HK-2 (cell line): ENCODE measurements at regions not wholly inside any gene's neighbourhood (a gene's known extent, or its start where the extent isn't known, plus 50 kb on each side); places are given as distances from the start of the nearest gene placed in this dataset.

ENCODE experiments used
- DNase-seq: peaks from one replicate; pipeline ENCODE4 v3.0.0-alpha.2; 2018; ENCODE audit not compliant: unreplicated experiment

DNA sequence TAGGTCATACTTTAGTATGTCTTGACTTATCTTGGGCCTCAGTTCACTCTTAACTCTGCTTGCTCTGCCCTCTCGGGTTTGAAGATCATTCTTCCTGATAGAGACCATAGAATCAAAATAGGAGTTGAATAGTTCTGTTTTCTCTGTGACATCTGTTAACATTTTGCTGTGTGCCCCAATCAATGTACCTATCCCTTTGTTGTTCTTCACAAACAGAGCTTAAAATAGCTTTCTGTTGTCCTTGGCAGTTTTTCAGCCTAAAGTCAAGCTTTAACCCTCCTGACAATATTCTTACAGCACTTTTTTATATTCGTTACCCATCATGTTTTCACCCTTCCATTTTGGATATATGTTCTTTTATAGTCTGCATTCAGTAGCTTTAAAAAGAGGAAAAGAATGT lies 724.5 kb upstream of the FANCL start:
- DNase-seq: no peak

DNA sequence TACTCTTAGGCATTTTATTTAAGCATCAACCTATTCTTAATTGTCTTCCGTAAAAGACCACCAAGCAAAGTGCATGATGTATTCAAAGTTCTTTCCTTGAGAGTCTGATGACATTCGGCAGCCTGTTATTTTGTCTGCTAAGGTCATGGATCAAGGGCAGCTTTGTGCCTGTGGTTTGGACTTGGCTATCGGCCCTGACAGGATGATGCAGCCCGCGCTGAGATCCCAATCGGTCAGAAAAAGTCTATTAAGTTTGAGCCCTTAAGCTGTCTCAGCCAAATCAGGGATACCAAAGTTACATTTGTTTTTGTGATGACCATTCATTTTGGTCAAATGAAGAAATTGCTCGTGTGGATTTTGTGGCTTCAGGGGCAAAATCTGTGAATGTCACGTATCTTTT lies 718.9 kb upstream of the FANCL start:
- no peak for DNase-seq

DNA sequence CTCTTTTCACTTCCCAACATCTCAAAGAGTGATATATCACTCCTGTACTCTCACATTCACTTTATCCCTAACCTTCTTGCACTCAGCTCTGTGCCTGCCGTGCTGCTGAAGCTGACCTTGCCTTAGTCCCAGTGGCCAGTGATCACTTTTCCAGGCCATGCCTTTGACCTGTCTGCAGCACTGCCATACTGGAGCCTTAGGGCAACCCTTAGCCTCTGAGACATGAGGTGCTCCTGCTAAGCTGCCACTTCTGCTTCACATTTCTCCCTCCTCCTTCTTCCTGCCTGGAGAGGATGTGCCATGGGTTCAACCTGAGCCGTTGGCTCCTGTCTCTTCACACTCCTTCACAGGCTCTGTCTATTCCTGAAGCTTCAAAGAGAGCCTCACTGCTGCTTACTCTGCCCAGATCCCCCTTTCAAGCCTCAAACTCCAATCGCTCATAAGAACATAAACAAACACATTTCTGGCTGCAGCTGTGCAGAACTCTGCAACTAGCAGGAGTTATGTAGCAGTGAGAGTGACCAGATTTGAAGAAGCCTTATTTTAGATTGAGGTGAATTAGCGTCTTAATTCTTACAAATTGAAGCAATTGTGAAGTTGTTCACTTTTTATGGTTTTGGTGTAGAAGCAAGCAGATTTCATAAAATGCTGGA lies 716.2 kb upstream of the FANCL start:
- no peak for DNase-seq

DNA sequence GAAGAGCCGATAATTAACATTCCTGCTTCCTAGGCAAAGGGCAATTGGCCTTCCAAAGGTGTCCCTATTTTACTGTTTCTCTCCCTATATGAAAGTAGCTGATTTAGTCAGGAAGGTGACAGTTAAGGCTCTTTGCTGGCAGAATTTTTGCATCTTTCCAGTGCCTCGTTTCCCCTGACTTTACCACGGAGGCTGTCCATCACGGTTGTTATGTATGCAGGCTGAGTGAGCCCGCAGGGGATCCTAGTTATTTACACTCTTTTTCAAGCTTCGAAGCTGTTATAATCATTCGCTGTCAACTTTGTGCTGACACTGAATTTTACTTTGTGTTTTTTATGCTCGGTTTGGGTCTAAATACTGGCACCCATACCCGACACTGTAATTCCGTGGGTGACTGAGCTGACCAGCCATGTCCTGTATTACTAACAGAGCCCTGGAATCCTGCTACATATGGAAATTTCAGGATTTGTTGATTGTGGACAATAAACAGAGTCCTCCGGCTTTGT lies 713.8 kb upstream of the FANCL start:
- no peak for DNase-seq

DNA sequence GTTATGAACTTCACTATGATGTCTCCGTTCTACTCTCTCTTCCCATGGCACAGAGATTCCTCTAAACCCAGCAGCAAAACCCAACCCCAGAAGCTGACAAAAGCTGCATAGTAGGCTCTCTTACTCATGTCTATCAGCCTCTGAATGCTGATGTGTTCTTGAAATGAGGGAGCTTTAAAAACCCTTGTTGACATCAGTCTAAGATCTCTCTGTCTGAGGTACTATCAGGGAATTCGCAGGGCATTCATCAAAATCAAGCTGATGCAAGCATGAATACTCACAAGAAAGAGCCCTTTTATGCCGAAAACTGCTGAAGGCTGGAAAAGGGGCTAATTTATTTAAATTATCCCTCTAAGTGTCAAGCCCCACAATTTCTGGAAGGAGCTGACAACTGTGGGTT lies 710.6 kb upstream of the FANCL start:
- DNase-seq: no peak

DNA sequence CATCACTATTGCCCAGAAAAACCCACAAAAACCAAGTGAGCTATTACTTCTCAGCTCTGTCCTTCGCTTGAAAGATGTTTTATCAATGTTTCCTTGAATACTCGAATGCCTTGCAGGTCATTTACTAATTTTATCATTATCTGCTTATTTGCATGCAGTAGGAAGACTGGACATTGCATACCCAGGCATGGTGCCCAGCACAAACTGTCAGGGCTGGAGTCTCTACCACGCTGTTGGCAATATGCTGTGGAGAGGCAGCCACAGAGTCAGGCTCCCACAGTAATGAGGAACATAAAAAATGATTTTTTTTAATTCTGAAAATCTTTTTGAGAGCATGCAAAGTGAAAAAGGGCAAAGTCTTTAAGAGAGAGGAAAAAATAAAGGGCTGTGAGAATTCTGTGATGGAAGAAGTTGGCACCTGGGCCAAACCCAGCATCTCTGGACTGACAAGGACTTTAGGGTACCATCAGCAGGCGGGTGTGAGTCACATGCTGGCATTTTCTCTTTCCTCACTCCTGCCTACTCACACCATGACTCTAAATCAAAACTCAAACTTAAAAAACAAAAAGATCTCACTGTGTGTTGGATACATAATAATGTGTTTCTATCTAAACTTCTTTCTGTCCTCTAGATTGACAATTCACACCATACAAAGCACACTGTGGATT lies 709.8 kb upstream of the FANCL start:
- DNase-seq: no peak

DNA sequence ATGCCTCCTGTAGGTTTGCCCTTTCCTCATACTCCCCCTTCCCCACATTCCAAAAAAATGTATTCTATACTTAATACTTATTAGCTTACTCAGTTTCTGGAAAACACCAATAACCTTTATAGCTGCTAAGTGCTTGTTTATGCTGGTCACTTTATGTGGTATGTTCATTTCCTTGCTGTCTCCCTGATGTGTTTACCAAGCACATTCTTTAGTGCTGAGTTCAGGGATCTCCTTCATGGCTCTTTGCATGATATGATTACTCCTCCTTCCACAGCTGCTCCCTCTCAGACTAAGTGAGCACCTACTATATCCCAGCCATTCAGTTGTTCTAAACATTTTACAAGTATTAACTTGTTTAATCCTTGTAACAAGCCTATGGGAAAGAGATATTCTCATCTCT lies 698.3 kb upstream of the FANCL start:
- no peak for DNase-seq

DNA sequence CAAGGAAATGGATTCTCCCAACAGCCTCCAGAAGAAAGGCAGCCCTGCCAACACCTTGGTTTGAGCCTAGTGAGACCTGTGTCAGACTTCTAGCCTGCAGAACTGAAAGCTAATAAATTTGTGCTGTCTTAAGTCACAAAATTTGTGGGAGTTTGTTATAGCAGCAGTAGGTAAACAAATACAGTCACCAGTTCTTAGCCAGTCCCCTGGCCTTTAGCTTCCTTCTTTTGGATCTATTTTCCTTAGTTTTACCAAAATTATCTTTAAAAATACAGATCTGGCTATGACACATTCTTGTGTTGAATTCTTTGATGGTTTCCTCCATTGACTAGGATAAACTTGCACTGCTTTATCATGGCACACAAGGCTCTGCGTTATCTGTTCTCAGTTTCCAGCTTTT lies 697.9 kb upstream of the FANCL start:
- no peak for DNase-seq

DNA sequence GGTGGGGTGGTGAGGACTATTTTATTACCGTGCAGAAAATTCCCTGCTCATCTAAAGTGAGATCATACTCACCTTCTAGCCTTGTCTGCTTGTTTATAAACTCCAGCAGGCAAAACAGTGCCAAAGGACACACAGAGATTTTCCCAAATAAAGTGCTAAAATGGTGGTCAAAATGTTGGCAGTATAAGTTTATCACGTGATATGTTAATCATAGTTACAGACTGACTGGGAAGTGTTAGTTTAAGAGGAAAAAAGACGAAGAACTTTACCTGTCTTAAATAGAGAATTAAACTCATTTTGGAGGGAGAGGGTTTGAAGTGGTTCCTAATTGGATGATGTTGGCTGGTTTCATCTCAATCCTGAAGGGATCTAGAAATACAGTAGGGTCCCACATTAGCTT lies 691.7 kb upstream of the FANCL start:
- DNase-seq: no peak

DNA sequence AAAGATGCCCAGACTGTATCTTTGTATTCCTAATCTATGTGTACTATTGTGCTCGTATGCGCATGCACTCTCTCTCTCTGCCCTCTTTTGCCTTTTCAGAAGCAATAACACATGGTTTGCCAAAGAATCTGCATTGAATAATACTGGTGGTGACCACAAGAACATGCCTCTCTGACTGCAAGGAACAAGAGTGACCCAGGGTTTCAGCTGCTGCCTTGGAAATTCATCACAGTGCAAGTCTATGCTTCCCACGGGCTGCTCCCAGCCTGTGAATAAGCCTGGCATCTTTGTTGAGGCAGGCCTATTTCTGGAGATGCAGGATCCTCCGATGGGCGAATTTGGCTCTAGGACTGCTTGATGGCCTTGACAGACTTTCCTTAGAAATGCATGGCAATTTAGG lies 689.4 kb upstream of the FANCL start:
- DNase-seq: no peak

DNA sequence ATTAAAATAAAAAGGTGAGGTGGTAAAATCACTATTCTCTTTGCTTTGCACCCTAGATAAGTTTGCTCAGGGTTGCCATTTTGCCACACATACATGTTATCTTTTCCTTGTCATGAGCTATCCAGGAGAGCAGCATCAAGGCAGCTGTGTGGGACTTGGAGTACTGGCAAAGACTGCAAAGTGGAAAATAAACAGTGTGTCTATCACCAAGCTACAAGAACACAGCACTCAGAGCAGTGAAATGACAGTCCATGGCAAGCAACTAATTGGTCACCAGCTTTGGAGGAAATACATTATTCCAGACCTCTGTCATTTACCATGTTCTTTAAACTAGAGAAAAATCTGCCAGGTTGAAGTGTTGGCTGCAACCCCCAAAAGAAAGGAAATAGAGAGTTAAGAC lies 687.8 kb upstream of the FANCL start:
- no peak for DNase-seq

DNA sequence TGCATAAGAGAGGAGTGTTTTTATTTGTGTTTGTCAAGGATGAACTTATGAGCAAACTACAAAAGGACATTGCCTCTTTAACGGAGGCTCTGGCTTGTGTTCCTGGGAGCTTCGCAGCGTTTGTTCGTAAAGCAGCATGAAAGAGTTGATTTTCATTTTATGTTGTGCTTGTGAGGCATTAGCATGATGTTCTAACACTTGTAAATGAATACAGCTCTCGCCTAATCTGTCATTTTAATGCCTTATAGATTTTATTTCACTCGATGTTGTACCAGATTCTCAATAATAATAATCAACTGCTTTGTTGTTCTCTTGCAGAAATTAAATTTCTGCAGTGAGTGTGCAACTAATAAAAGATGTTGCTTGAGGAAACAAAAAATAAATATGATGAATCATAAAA lies 687.3 kb upstream of the FANCL start:
- DNase-seq: no peak

DNA sequence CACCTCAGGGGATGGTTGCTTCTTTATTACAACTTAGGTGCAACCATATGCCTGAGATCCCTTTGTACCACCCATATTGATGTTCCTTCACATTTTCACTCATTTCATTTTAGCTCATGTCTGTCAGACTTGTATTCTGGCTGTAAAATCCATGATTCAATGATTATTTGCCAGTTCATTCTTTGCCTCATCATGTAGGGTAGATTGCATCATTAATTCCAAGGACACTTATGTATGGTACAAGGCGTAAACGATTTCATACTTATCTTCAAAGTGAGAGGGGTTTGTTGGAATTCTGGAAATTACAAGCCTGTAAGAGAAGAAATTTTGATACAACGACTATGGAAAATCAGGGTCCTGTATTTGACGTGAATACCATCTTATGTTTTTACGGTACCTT lies 685.0 kb upstream of the FANCL start:
- no peak for DNase-seq

DNA sequence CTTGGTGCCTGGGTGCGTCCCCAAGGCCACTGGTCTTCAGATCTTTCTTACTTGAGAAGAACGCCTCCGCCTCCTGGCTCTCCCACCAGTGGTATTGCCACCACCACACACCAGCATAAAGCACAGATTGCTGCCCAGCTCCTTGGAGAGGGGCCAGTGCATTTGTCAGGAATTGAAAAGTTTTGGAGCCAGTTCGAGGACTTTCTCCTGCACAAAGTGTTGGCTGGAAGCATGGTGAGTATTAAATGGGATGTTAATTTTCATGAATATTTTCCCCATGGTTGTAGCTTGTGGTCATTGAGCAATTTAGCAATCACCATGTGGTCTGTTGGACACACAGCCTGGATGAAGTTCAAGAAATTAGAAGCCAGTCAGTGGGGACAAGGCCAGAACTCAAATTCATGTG lies 684.6 kb upstream of the FANCL start:
- no peak for DNase-seq

DNA sequence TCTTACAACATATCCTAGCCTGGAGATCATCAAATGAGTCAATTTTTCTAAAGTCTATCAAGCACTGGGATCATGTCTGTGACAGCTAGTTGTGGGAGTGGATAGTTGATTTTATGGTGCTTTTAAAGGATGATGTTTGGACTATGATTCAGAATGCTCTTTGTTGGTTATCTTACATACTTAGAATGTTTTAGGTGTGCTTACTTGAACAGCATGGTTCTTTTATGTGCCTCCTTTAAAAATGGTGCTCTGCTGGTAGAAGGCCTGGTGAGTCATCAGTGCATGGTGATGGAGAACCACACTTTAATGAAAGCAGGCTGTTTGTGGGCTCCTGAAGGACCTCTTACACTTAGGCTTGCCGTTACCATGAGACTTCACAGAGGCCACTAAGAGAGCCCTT lies 682.7 kb upstream of the FANCL start:
- DNase-seq: no peak

DNA sequence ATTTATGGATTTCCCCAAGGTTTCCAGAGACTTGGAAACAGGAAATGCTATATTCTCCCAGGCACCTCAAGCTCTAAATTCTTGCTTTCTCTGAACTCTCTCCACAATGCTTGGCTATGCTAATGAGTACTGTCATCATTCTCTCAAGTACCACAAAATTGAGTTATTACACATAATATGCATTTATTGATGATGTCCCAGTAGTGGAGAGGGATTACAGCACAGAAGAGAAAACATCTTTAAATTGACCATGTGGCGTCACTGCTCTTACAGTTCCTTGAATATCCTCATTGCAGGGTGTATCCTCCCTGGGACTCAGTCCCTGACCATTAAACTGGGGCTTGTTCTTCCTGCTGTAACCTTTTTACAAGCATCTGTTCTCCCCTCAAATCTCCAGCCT lies 681.1 kb upstream of the FANCL start:
- no peak for DNase-seq

DNA sequence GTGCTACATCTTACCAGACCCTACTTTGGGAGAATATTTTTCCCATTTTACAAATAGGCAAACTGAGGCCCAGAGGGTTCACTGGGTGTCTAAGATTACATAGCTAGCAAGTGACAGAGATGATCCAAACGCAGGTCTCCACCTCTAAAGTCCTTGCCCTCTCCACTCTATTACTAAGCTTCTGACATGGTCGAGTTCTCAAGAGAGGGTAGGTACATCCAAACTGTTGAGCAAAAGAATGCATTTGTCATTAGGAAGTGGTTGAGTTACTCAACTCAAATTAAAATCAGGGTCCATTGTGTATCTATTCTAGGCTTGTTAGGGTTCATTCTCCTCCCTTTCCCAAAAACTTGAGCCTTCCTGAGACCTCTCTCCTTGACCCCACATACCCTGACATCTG lies 680.6 kb upstream of the FANCL start:
- no peak for DNase-seq

DNA sequence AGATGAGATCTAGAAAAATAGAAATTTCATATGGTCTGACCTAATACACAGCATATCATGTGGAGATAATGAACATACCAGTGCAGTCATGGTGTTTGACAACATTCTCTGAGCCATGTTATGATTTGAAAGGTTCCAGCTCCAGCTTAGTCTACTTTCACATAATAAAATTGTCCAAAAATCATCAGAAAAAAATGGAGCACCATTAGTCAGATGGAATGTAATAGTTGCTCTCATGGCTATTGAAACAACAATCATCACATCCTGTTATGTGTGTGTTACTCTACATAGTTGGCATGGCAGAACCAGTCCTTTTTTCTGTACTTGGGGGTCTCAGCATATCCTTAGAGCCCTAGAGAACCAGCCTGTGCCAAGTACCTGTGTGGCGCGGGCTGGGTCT lies 678.9 kb upstream of the FANCL start:
- DNase-seq: no peak

DNA sequence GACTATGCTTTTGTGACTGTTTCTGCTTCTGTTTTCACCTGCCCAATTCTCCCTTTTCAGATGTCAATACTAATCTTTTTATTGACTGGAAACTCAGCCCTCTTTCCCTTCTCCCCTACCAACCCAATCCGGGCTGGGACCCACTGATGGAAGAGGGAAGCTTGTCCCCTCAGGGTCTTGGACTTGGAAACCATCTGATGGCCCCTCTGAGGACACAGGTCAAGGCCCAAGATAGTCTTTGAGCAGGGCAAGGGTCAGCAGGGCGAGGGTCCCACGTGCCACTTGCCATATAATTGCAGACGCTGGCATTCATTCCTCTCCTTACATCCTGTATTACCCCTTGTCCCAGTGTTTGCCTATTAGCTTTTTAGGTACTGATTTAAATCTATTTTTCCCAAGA lies 678.2 kb upstream of the FANCL start:
- DNase-seq: no peak

DNA sequence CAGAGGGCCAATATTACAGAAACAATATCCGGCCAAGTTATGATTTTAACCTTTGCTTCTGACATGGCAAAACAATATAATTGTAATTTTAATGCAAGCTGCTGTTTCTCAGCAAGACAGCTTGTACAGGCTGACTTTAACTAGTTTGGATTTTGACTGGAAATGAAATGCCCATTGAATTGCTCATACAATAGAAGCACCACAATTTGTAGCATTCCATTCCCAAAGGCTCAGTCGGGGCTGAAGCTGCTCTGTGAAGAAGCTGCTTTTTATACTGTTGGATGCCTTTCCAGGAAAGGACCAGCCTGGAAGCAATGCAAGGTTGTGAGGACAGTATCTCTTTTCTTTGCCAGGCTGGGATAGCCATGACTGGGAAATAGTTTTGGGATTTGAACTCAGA lies 677.0 kb upstream of the FANCL start:
- no peak for DNase-seq

DNA sequence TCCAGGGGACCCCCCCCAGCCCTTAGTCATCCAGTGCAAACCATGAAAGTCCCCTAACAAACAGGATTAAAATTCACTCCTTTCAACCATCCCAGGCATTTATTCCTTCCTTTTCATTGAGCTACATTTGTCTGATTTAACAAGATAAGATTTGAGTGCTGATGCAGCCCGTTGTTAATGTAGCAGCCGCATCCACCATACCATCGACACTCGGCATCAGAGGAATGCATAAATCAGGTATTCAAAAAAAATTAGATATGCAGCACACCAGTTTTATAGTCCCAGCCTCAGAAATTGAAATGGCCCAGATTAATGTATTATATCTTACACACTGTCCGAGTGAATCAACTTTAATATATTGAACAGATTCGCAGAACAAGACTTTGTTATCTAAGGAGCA lies 676.5 kb upstream of the FANCL start:
- DNase-seq: no peak

DNA sequence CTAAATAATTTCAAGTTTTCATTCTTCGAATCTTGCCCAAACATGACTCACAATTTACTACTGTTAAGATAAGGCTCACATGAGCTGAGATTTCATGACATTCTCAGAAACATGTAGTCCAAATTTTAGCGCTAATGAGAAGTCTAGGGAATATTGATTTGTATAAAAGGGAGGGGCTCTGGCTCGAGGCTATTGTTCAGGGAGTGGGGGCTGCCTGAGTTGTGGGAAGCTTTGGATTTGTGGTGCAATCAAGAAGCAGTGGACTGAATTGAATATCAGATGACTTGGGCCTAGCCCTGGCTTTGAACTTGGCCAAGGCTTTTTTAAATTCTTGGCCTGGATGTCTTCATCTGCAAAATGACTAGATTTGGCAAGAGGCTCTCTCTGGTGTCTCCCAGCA lies 674.9 kb upstream of the FANCL start:
- no peak for DNase-seq

DNA sequence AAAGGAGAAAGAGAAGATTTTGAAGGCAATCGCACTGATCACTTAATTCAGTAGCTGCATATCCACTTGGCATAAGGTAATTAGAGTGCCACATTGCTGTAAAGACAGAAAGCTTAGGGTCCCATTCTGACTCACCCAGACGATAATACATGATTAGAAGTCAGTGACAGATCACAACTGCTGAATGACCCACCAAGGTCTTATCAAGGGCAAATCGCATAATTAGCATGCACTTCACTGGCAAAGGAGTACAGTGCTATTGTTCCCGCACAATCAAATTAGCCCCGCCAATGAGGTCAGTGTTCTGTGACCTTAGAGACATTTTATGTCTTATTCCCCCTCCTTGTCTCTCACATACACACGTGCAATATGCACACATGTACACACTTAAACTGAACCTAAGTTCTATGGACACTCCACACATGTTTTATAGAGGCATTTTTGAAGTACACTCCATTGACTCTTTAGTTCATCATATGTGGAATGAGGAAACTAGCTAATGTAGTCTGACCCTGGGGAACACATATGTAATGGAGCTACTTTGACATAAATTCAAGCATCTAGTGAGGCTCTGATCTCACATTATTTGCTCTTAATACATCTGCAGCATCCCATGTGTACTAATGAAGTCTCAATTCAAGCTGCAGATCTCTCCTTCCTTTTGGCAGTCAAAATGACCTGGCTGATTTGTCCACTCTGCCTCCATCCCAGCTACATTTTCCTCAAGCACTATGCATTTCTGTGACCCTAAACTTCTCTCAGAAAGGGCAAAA lies 673.8 kb upstream of the FANCL start:
- no peak for DNase-seq
